ENCODE measurements at regions not wholly inside any gene's neighbourhood (a gene's known extent, or its start where the extent isn't known, plus 50 kb on each side); places are given as distances from the start of the nearest gene placed in this dataset.

DNA sequence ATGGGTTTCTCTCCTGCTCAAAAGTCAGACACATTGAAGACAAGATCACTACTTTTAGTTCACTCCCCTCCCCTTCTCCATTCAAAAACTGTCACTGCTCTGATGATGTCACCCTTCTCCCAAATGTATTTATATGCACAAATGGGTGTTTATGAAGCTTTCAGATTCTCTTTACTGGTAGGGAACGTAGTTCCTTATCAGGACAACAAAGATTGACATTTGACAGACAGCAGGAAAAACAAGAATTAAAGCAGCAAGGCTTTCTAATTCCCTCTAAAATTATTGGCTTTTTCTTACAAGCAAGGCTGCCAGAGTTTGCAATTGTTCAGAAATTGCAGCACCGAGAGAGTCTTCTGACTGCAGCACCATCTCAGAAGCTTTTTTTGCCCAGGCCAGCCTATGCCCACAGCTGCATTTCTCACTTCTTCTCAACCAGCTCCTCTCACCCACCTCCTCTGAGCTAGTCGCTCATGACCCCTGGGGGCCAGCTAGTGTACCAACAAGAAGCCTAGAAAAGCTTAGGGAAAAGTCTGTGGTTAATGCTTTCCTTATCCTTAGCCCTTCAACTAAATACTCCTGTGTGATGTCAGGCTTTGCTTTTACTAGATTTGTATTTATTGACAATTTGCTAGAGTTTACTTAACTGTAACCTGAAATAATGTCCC, 265.1 kb downstream of the HTR7 start:
- Histone ChIP-seq H3K4me3 (ENCODE audit: low read length) (no peak overlapping the region), H3K27ac (ENCODE audit: low read depth in 1 of 2, low read length in 2 of 2) (no peak overlapping the region), H3K4me1 (ENCODE audit: insufficient read depth, low read length) (no peaks in the 10 kb centered on the region), H3K36me3 (ENCODE audit: insufficient read depth, low read length) (no peaks in the 10 kb centered on the region), H3K9me3 (ENCODE audit: control insufficient read depth in 1 of 2, insufficient read depth in 1 of 2, low read length in 2 of 2) (no peaks in the 10 kb centered on the region), H3K27me3 (ENCODE audit: control insufficient read depth in 1 of 2, insufficient read depth in 2 of 2, low read length in 2 of 2) (no peaks in the 10 kb centered on the region)
- ATAC-seq (ENCODE audit: poor library complexity) (no peak), DNase-seq (peak in 1 of 14 experiments; percentile 2)
- TF ChIP-seq, protein P1, sequence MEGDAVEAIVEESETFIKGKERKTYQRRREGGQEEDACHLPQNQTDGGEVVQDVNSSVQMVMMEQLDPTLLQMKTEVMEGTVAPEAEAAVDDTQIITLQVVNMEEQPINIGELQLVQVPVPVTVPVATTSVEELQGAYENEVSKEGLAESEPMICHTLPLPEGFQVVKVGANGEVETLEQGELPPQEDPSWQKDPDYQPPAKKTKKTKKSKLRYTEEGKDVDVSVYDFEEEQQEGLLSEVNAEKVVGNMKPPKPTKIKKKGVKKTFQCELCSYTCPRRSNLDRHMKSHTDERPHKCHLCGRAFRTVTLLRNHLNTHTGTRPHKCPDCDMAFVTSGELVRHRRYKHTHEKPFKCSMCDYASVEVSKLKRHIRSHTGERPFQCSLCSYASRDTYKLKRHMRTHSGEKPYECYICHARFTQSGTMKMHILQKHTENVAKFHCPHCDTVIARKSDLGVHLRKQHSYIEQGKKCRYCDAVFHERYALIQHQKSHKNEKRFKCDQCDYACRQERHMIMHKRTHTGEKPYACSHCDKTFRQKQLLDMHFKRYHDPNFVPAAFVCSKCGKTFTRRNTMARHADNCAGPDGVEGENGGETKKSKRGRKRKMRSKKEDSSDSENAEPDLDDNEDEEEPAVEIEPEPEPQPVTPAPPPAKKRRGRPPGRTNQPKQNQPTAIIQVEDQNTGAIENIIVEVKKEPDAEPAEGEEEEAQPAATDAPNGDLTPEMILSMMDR (IDR thresholded peaks at IDR 0.05) = no peak
- no peaks in the 10 kb centered on the region for H3K36me3 Mint-ChIP-seq (ENCODE audit: low read depth)
- ChIA-PET POLR2A (no interaction called here), CTCF (no interaction called here)
- no peaks in the 10 kb centered on the region for H3K4me1 Mint-ChIP-seq (ENCODE audit: low read depth)
- H3K9me3 Mint-ChIP-seq = no peaks in the 10 kb centered on the region
- intact Hi-C loops (cut with DNase I, micrococcal nuclease) = loop anchor here in 1 of 2 experiments (10.0 kb wide), 1 partner anchor 798 kb away; no protein-coding TSS in a partner anchor
- H3K27ac Mint-ChIP-seq = no peak overlapping the region
- no peak overlapping the region for H3K4me3 Mint-ChIP-seq
- H3K27me3 Mint-ChIP-seq = peaks cover 22% of the 10 kb centered on the region

DNA sequence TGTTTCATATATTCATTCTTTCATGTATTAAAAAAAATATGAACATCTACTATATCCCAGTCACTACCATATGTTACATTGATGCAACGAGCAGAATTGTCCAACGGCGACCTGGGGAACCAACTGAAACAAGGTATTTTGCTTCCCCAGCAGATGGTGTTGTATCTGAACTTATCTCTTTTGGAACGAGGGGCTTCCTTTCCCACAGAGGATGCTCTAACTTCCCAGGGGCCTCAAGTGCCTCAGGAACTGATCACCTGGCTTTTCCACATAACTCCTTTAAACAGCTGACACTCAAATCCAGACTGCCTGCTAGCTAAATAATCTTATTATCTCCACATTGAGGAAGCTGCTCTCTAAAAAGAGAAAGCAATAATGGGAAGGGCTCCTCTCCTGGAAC, 259.3 kb downstream of the HTR7 start:
- H3K27ac ChIP-seq (ENCODE audit: low read depth in 1 of 2, low read length in 2 of 2) = no peak overlapping the region
- ChIA-PET POLR2A (no interaction called here), CTCF (no interaction called here)

DNA sequence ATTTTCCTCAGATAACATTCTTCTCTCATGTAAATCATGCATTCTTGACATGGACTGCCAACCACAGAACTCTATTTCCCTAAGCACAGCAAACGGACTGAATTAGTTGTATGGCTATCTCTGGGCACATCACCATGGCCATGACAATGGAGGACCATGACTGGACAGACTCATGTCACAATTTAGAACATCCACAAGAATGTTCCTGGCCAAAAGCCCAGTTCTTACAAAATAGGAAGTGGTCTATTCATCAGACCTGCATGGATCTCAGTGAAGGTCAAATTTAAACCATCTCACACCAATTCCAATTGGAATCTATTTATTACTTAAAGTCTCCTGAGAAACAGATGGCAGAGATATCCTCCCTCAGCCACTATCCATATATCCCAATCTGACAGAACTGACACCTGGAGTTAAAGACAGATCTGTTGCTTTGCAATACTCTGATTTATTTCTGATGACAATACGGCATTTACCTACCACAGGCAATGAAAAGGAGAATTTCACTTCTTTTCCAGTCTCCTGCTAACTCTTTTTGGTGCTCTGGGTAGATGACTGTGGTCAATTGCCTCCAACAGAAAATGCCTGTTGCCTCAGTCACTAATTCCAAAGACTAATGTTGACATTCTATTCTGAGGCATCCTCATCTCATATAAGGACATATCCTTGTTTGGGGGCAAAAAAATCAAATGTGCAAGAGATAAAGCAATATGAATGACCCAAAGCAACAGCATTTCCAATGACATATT, 254.8 kb downstream of the HTR7 start:
- H3K4me1 Mint-ChIP-seq (ENCODE audit: low read depth) = no peaks in the 10 kb centered on the region
- intact Hi-C loops (cut with DNase I, micrococcal nuclease) = no loop called here
- no peak overlapping the region for H3K27ac Mint-ChIP-seq
- peaks cover 4% of the 10 kb centered on the region for H3K9me3 Mint-ChIP-seq
- Histone ChIP-seq H3K27ac (ENCODE audit: low read depth in 1 of 2, low read length in 2 of 2) (no peak overlapping the region), H3K9me3 (ENCODE audit: control insufficient read depth in 1 of 2, insufficient read depth in 1 of 2, low read length in 2 of 2) (no peaks in the 10 kb centered on the region), H3K36me3 (ENCODE audit: insufficient read depth, low read length) (no peaks in the 10 kb centered on the region), H3K4me1 (ENCODE audit: insufficient read depth, low read length) (no peaks in the 10 kb centered on the region), H3K4me3 (ENCODE audit: low read length) (no peak overlapping the region), H3K27me3 (ENCODE audit: control insufficient read depth in 1 of 2, insufficient read depth in 2 of 2, low read length in 2 of 2) (no peaks in the 10 kb centered on the region)
- ATAC-seq (ENCODE audit: poor library complexity) = no peak
- ChIA-PET CTCF (no interaction called here), POLR2A (no interaction called here)
- no peak overlapping the region for H3K4me3 Mint-ChIP-seq
- no peaks in the 10 kb centered on the region for H3K36me3 Mint-ChIP-seq (ENCODE audit: low read depth)
- TF ChIP-seq, protein P1 (IDR thresholded peaks at IDR 0.05) = no peak
- no peaks in the 10 kb centered on the region for H3K27me3 Mint-ChIP-seq
- no peak for DNase-seq

More for the DNA sequence above, 259.3 kb downstream of the HTR7 start:
- ATAC-seq (ENCODE audit: poor library complexity) = no peak
- no peak for DNase-seq
- H3K4me3 Mint-ChIP-seq = no peak overlapping the region
- no peaks in the 10 kb centered on the region for H3K36me3 ChIP-seq (ENCODE audit: insufficient read depth, low read length)
- H3K4me1 ChIP-seq (ENCODE audit: insufficient read depth, low read length) = no peaks in the 10 kb centered on the region
- no peaks in the 10 kb centered on the region for H3K36me3 Mint-ChIP-seq (ENCODE audit: low read depth)
- intact Hi-C loops (cut with DNase I, micrococcal nuclease) = loop anchor here in 1 of 2 experiments (10.0 kb wide), 1 partner anchor 804 kb away; no protein-coding TSS in a partner anchor
- H3K27ac Mint-ChIP-seq = no peak overlapping the region
- H3K27me3 Mint-ChIP-seq = peaks cover 16% of the 10 kb centered on the region
- no peaks in the 10 kb centered on the region for H3K9me3 ChIP-seq (ENCODE audit: control insufficient read depth in 1 of 2, insufficient read depth in 1 of 2, low read length in 2 of 2)
- no peaks in the 10 kb centered on the region for H3K4me1 Mint-ChIP-seq (ENCODE audit: low read depth)
- H3K4me3 ChIP-seq (ENCODE audit: low read length) = no peak overlapping the region
- TF ChIP-seq, protein P1 (IDR thresholded peaks at IDR 0.05) = no peak
- H3K27me3 ChIP-seq (ENCODE audit: control insufficient read depth in 1 of 2, insufficient read depth in 2 of 2, low read length in 2 of 2) = no peaks in the 10 kb centered on the region
- H3K9me3 Mint-ChIP-seq = no peaks in the 10 kb centered on the region

All from CD4-positive, alpha-beta T cell (primary cell).